DOHH2 (cell line): ENCODE measurements at regions not wholly inside any gene's neighbourhood (a gene's known extent, or its start where the extent isn't known, plus 50 kb on each side); places are given as distances from the start of the nearest gene placed in this dataset.
"Not testable (repeated sequence)": the region's sequence is repeated elsewhere in the genome, so short reads cannot be mapped to it uniquely, and the experiment has no call there.

Experiments used
- H3F3A ChIP-seq: fragments of 200-600 bp; sonication (generic), shearing (Covaris generic); 2 replicates; pipeline ENCODE4 v1.6.0; 2016; ENCODE audit warnings: antibody characterized with exemption, mild to moderate bottlenecking; ENCODE audit not compliant: control insufficient read depth, insufficient read depth
- H3K27ac ChIP-seq: fragments of 200-600 bp; sonication (generic); 2 replicates; pipeline ENCODE4 v1.5.1; 2014; ENCODE audit warnings: low read depth, mild to moderate bottlenecking, low read length, moderate library complexity
- H3K27me3 ChIP-seq: fragments of 200-600 bp; sonication (generic); 2 replicates; pipeline ENCODE4 v1.6.1; 2014; ENCODE audit warnings: mild to moderate bottlenecking, low read length, mixed read lengths; ENCODE audit not compliant: control insufficient read depth
- H3K36me3 ChIP-seq: fragments of 200-600 bp; sonication (generic); 2 replicates; pipeline ENCODE4 v1.6.1; 2014; ENCODE audit warnings: mild to moderate bottlenecking, low read length, moderate library complexity, mixed read lengths; ENCODE audit not compliant: control insufficient read depth
- H3K4me1 ChIP-seq: fragments of 200-600 bp; sonication (generic); 2 replicates; pipeline ENCODE4 v1.6.1; 2014; ENCODE audit warnings: mild to moderate bottlenecking, low read length, mixed read lengths; ENCODE audit not compliant: control insufficient read depth
- H3K4me2 ChIP-seq: fragments of 200-600 bp; sonication (generic); 2 replicates; pipeline ENCODE4 v1.6.0; 2014; ENCODE audit warnings: mild to moderate bottlenecking, low read length, moderate library complexity
- H3K4me3 ChIP-seq: fragments of 200-600 bp; sonication (generic); 2 replicates; pipeline ENCODE4 v1.5.1; 2014; ENCODE audit warnings: mild to moderate bottlenecking, low read length, mixed read lengths
- H3K79me2 ChIP-seq: fragments of 200-600 bp; sonication (generic); 2 replicates; pipeline ENCODE4 v1.6.1; 2014; ENCODE audit warnings: mild to moderate bottlenecking, low read length, mixed read lengths; ENCODE audit not compliant: control insufficient read depth
- H3K9me2 ChIP-seq: fragments of 200-600 bp; sonication (generic); replicated peaks from 2 replicates; pipeline ENCODE4 v1.6.1; 2014; ENCODE audit warnings: mild to moderate bottlenecking, low read length, mixed read lengths; ENCODE audit not compliant: control insufficient read depth
- H3K9me3 ChIP-seq: fragments of 200-600 bp; sonication (generic); 2 replicates; pipeline ENCODE4 v1.6.1; 2014; ENCODE audit warnings: antibody characterized with exemption, low read length, mixed read lengths; ENCODE audit not compliant: control insufficient read depth, insufficient read depth
- H4K20me1 ChIP-seq: fragments of 200-600 bp; sonication (generic); 2 replicates; pipeline ENCODE4 v1.6.0; 2014; ENCODE audit warnings: low read depth, mild to moderate bottlenecking, antibody characterized with exemption, low read length, moderate library complexity; ENCODE audit not compliant: control insufficient read depth, insufficient read depth
- CTCF ChIP-seq: fragments of 200-600 bp; sonication (generic); IDR thresholded peaks from one replicate; pipeline ENCODE4 v1.5.1; 2014; ENCODE audit warnings: antibody characterized with exemption, mild to moderate bottlenecking, low read depth, low read length; ENCODE audit not compliant: poor library complexity, severe bottlenecking
- EZH2phosphoT487 ChIP-seq: fragments of 200-600 bp; sonication (generic); IDR thresholded peaks from 2 replicates; pipeline ENCODE4 v1.6.1; 2017; ENCODE audit warnings: borderline replicate concordance, mild to moderate bottlenecking, antibody characterized with exemption, low read length, moderate library complexity, mixed read lengths

- TF ChIP-seq CTCF (no peak), EZH2phosphoT487 (no peak)
- H4K20me1 ChIP-seq: no peaks in the 10 kb centered on the region
- no peak overlapping the region for H3K4me2 ChIP-seq
- no peak overlapping the region for H3K27ac ChIP-seq
- H3K79me2 ChIP-seq: no peaks in the 10 kb centered on the region
- H3K9me3 ChIP-seq: no peaks in the 10 kb centered on the region
- H3K4me3 ChIP-seq: no peak overlapping the region
- no peaks in the 10 kb centered on the region for H3K27me3 ChIP-seq
- H3K4me1 ChIP-seq: no peaks in the 10 kb centered on the region
- no peaks in the 10 kb centered on the region for H3F3A ChIP-seq
- no peaks in the 10 kb centered on the region for H3K9me2 ChIP-seq
- H3K36me3 ChIP-seq: no peaks in the 10 kb centered on the region
Observed at GRCh38 chr6:104449918-104450317, 409.8 kb downstream of the HACE1 start.

- not testable (repeated sequence) for H3K4me1 ChIP-seq, H3K27ac ChIP-seq, H3K4me3 ChIP-seq, H3K27me3 ChIP-seq, H3K9me2 ChIP-seq, H3K9me3 ChIP-seq, H3K79me2 ChIP-seq, H4K20me1 ChIP-seq, H3K4me2 ChIP-seq, H3K36me3 ChIP-seq, H3F3A ChIP-seq
Observed at GRCh38 chr6:104446101-104447080, 413.3 kb downstream of the HACE1 start.

- Histone ChIP-seq H3K27ac (no peak overlapping the region), H3K36me3 (no peaks in the 10 kb centered on the region), H3K4me1 (peaks cover 5% of the 10 kb centered on the region; the same call in 1 of the 2 replicates), H3K4me3 (no peak overlapping the region), H3K9me2 (no peaks in the 10 kb centered on the region), H3K9me3 (no peaks in the 10 kb centered on the region; the same call in 1 of the 2 replicates), H3K4me2 (no peak overlapping the region), H3K27me3 (no peaks in the 10 kb centered on the region), H4K20me1 (no peaks in the 10 kb centered on the region), H3F3A (no peaks in the 10 kb centered on the region), H3K79me2 (no peaks in the 10 kb centered on the region)
- TF ChIP-seq CTCF (no peak), EZH2phosphoT487 (no peak)
Observed at GRCh38 chr6:104434519-104434918, 425.2 kb downstream of the HACE1 start.

- TF ChIP-seq EZH2phosphoT487: no peak
- no peak for TF ChIP-seq CTCF
- H3K79me2 ChIP-seq: no peaks in the 10 kb centered on the region
Observed at GRCh38 chr6:104431096-104431495, 428.6 kb downstream of the HACE1 start.

More at GRCh38 chr6:104431096-104431495, 428.6 kb downstream of the HACE1 start:
- H3K9me3 ChIP-seq: peaks cover 5% of the 10 kb centered on the region; the same call in 1 of the 2 replicates
- no peak overlapping the region for H3K4me3 ChIP-seq
- H3K4me1 ChIP-seq: peaks cover 5% of the 10 kb centered on the region; the same call in 1 of the 2 replicates
- no peak overlapping the region for H3K27ac ChIP-seq
- no peaks in the 10 kb centered on the region for H3K36me3 ChIP-seq
- H4K20me1 ChIP-seq: no peaks in the 10 kb centered on the region
- H3K9me2 ChIP-seq: no peaks in the 10 kb centered on the region
- no peaks in the 10 kb centered on the region for H3F3A ChIP-seq
- no peaks in the 10 kb centered on the region for H3K27me3 ChIP-seq
- H3K4me2 ChIP-seq: no peak overlapping the region
